ENCODE measurements at regions not wholly inside any gene's neighbourhood (a gene's known extent, or its start where the extent isn't known, plus 50 kb on each side); places are given as distances from the start of the nearest gene placed in this dataset.

- no peak for DNase-seq
Measured at GRCh38 chr3:117536006-117536405, 826.4 kb downstream of the TUSC7 start.

- no peak for DNase-seq
Measured at GRCh38 chr3:117537949-117538348, 828.4 kb downstream of the TUSC7 start.

- no peak for DNase-seq
Measured at GRCh38 chr3:117539729-117540128, 830.1 kb downstream of the TUSC7 start.

GRCh38 chr3:117540597-117540996, 831.0 kb downstream of the TUSC7 start:
- DNase-seq = no peak

GRCh38 chr3:117541721-117542120, 832.1 kb downstream of the TUSC7 start:
- no peak for DNase-seq

- DNase-seq = no peak
Measured at GRCh38 chr3:117543521-117543920, 833.9 kb downstream of the TUSC7 start.

- no peak for DNase-seq
Measured at GRCh38 chr3:117545484-117545883, 835.9 kb downstream of the TUSC7 start.

GRCh38 chr3:117547956-117548550, 838.5 kb downstream of the TUSC7 start:
- no peak for DNase-seq

- DNase-seq = no peak
Measured at GRCh38 chr3:117548600-117548999, 839.0 kb downstream of the TUSC7 start.

GRCh38 chr3:117549716-117550115, 840.1 kb downstream of the TUSC7 start:
- DNase-seq = no peak

- DNase-seq = no peak
Measured at GRCh38 chr3:117550766-117551165, 841.2 kb downstream of the TUSC7 start.

- no peak for DNase-seq
Measured at GRCh38 chr3:117553461-117553860, 843.9 kb downstream of the TUSC7 start.

- no peak for DNase-seq
Measured at GRCh38 chr3:117556646-117557407, 847.2 kb downstream of the TUSC7 start.

- DNase-seq = peak; percentile 98
Measured at GRCh38 chr3:117557464-117558090, 848.0 kb downstream of the TUSC7 start.

- DNase-seq = no peak
Measured at GRCh38 chr3:117558681-117559080, 849.1 kb downstream of the TUSC7 start.

GRCh38 chr3:117562000-117562399, 852.4 kb downstream of the TUSC7 start:
- DNase-seq = no peak

- DNase-seq = no peak
Measured at GRCh38 chr3:117563063-117563462, 853.5 kb downstream of the TUSC7 start.

- DNase-seq = no peak
Measured at GRCh38 chr3:117565777-117566176, 856.2 kb downstream of the TUSC7 start.

GRCh38 chr3:117566926-117567325, 857.3 kb downstream of the TUSC7 start:
- no peak for DNase-seq

- no peak for DNase-seq
Measured at GRCh38 chr3:117567382-117567781, 857.8 kb downstream of the TUSC7 start.

GRCh38 chr3:117567906-117568305, 858.3 kb downstream of the TUSC7 start:
- DNase-seq = no peak

- DNase-seq = no peak
Measured at GRCh38 chr3:117572786-117573185, 863.2 kb downstream of the TUSC7 start.

GRCh38 chr3:117580806-117581205, 871.2 kb downstream of the TUSC7 start:
- DNase-seq = peak; percentile 55

- DNase-seq = no peak
Measured at GRCh38 chr3:117586161-117586560, 876.6 kb downstream of the TUSC7 start.

Data from NCI-H1436 treated with DMSO at 0.1 percent for 48 hours (cell line).